ENCODE measurements at regions not wholly inside any gene's neighbourhood (a gene's known extent, or its start where the extent isn't known, plus 50 kb on each side); places are given as distances from the start of the nearest gene placed in this dataset.

DNA sequence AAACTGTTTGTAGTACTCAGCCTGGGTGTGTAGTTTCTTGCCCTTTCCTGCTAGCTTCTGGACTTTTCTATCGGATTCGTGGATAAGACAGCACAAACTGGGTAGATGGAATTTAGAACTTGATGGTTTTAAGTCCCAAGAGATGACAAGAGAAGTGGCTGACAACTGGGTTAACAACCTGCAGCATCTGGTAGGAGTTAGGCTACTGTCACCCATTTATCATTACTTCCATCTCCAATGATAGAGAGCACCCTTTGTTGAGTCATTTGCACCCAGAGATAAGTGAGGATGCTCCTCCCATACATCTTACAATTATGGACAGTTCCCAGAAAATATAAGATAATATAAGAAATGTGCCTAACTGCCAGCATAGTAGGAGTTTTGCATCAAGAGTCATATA, 50.2 kb upstream of the FLRT2 start:
- no peak for DNase-seq

Measured in activated gamma-delta T cell (primary cell).